ENCODE measurements at regions not wholly inside any gene's neighbourhood (a gene's known extent, or its start where the extent isn't known, plus 50 kb on each side); places are given as distances from the start of the nearest gene placed in this dataset.
A peak's percentile ranks its signal among the peaks of the same experiment; 100 is the strongest.

DNA sequence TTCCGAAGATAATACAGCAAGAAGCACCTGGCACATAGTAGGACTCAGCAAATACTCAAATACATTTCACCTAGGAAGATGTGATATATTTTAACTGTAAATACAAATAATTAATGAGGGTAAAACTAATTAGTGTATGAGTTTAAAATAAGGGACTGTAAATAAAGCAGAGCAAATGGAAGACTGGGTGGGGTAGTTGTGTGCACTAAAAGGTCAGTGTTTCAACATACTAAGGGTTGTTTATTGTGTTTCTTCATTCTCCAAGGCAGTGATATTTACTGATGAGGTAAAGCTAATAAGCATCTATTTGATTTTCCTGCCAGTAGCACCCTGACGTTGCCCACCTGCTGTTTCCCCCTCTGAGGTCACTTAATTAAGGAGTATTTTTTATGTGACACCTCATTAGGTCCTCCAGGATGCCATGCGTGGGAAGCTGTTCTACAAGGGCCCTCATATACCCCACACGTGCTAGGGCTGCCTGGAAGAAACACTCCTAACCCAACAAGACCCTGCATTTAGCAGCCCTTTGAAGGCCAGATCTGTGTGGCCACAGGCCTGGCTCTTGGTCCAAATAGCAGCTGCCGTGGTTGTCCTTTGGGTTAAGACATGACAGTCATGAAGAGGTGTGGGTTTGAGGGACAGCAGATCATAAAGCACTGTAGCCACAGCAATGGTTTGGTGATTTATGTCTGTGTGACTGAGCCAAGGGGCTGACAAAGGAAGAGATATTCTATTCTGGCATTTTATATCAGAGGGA is 97.5 kb upstream of the RPS23 start:
- Histone ChIP-seq H4K20me1 (ENCODE audit: insufficient read depth, low read length) (no peaks in the 10 kb centered on the region), H3F3A (ENCODE audit: insufficient read depth, low read length) (peaks cover 7% of the 10 kb centered on the region; the same call in 1 of the 2 replicates), H3K27ac (ENCODE audit: low read length) (no peak overlapping the region), H3K4me3 (ENCODE audit: low read length) (no peak overlapping the region), H3K4me1 (ENCODE audit: low read length) (peaks cover 13% of the 10 kb centered on the region), H2AFZ (ENCODE audit: low read length) (no peak overlapping the region), H3K9ac (ENCODE audit: low read length) (no peak overlapping the region), H3K36me3 (replicated peaks; ENCODE audit: insufficient read depth, low read length) (no peaks in the 10 kb centered on the region), H3K9me2 (replicated peaks; ENCODE audit: insufficient read depth, low read length) (no peaks in the 10 kb centered on the region), H3K27me3 (replicated peaks; ENCODE audit: insufficient read depth, low read length) (no peaks in the 10 kb centered on the region), H3K9me3 (replicated peaks; ENCODE audit: insufficient read depth, low read length) (no peaks in the 10 kb centered on the region), H3K4me2 (ENCODE audit: low read depth, low read length) (no peak overlapping the region), H3K79me2 (ENCODE audit: low read length) (no peaks in the 10 kb centered on the region)
- TF ChIP-seq, protein P1, sequence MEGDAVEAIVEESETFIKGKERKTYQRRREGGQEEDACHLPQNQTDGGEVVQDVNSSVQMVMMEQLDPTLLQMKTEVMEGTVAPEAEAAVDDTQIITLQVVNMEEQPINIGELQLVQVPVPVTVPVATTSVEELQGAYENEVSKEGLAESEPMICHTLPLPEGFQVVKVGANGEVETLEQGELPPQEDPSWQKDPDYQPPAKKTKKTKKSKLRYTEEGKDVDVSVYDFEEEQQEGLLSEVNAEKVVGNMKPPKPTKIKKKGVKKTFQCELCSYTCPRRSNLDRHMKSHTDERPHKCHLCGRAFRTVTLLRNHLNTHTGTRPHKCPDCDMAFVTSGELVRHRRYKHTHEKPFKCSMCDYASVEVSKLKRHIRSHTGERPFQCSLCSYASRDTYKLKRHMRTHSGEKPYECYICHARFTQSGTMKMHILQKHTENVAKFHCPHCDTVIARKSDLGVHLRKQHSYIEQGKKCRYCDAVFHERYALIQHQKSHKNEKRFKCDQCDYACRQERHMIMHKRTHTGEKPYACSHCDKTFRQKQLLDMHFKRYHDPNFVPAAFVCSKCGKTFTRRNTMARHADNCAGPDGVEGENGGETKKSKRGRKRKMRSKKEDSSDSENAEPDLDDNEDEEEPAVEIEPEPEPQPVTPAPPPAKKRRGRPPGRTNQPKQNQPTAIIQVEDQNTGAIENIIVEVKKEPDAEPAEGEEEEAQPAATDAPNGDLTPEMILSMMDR (IDR thresholded peaks at IDR 0.05; ENCODE audit: low read length), result no peak
- TF ChIP-seq EZH2 (optimal IDR thresholded peaks at IDR 0.05; ENCODE audit: low read depth, low read length) (no peak), EZH2phosphoT487 (IDR thresholded peaks at IDR 0.05; ENCODE audit: low read length) (no peak)
- no peak for DNase-seq

DNA sequence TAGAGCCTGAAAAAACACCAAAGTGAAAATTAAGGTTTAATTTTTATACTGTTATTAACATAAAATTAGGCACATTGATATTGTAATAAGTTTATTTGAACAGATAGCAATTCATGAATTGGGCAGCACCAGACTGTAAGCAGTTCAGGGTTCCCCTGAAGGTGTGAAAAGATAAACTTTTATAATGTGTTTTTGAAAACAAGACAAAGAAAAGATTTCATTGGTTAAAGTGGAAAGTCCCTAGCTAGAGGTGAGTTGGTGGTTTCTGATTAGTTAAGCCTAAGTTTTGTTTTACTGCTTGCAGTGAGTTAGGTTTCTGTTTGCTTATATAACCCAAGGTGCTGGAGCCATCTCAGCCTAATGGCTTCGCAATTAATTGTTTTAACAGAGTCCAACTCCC is 96.5 kb upstream of the RPS23 start:
- Histone ChIP-seq H3K9ac (ENCODE audit: low read length) (0 out of 2 replicates have a peak overlapping the region, but pooled peaks have one; percentile 3), H4K20me1 (ENCODE audit: insufficient read depth, low read length) (no peaks in the 10 kb centered on the region), H3K4me1 (ENCODE audit: low read length) (peaks cover 13% of the 10 kb centered on the region), H3F3A (ENCODE audit: insufficient read depth, low read length) (peaks cover 7% of the 10 kb centered on the region; the same call in 1 of the 2 replicates), H3K4me3 (ENCODE audit: low read length) (no peak overlapping the region), H3K4me2 (ENCODE audit: low read depth, low read length) (peak overlapping the region; percentile 30; the same call in 1 of the 2 replicates), H3K27ac (ENCODE audit: low read length) (peak overlapping the region; percentile 61), H3K36me3 (replicated peaks; ENCODE audit: insufficient read depth, low read length) (no peaks in the 10 kb centered on the region), H3K9me3 (replicated peaks; ENCODE audit: insufficient read depth, low read length) (no peaks in the 10 kb centered on the region), H3K79me2 (ENCODE audit: low read length) (no peaks in the 10 kb centered on the region), H3K27me3 (replicated peaks; ENCODE audit: insufficient read depth, low read length) (no peaks in the 10 kb centered on the region), H3K9me2 (replicated peaks; ENCODE audit: insufficient read depth, low read length) (no peaks in the 10 kb centered on the region), H2AFZ (ENCODE audit: low read length) (peak overlapping the region; percentile 36)
- peak; percentile 81 for DNase-seq
- TF ChIP-seq, protein P1 (IDR thresholded peaks at IDR 0.05; ENCODE audit: low read length), result no peak
- TF ChIP-seq EZH2 (optimal IDR thresholded peaks at IDR 0.05; ENCODE audit: low read depth, low read length) (no peak), EZH2phosphoT487 (IDR thresholded peaks at IDR 0.05; ENCODE audit: low read length) (no peak)

DNA sequence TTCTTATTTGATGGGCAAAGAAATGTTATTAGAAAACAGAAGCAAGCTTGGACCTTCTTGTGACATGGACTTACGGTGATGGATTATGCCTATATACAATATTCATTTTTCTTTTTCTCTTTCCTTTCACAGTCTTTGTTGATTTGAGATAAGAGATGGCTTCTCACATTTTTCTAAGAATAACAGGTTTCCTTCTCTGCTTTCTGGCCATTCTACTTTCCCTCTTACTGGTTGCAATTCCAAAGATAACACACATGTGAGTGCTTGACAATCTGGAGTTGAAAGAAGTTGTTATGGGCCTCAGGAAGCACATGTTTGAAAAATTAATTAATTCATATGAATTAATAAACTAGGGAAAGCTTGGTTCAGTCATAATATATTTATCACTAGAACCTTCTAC is 89.8 kb upstream of the RPS23 start:
- H3K4me2 ChIP-seq (ENCODE audit: low read depth, low read length), result no peak overlapping the region
- H3K9me3 ChIP-seq (replicated peaks; ENCODE audit: insufficient read depth, low read length), result no peaks in the 10 kb centered on the region
- no peak overlapping the region for H2AFZ ChIP-seq (ENCODE audit: low read length)
- H3K27me3 ChIP-seq (replicated peaks; ENCODE audit: insufficient read depth, low read length), result no peaks in the 10 kb centered on the region
- no peaks in the 10 kb centered on the region for H3F3A ChIP-seq (ENCODE audit: insufficient read depth, low read length)
- H3K36me3 ChIP-seq (replicated peaks; ENCODE audit: insufficient read depth, low read length), result no peaks in the 10 kb centered on the region
- H3K4me3 ChIP-seq (ENCODE audit: low read length), result no peak overlapping the region
- no peak overlapping the region for H3K9ac ChIP-seq (ENCODE audit: low read length)
- TF ChIP-seq, protein P1 (IDR thresholded peaks at IDR 0.05; ENCODE audit: low read length), result no peak
- TF ChIP-seq EZH2 (optimal IDR thresholded peaks at IDR 0.05; ENCODE audit: low read depth, low read length) (no peak), EZH2phosphoT487 (IDR thresholded peaks at IDR 0.05; ENCODE audit: low read length) (no peak)
- no peaks in the 10 kb centered on the region for H3K79me2 ChIP-seq (ENCODE audit: low read length)
- H3K27ac ChIP-seq (ENCODE audit: low read length), result no peak overlapping the region
- no peaks in the 10 kb centered on the region for H3K4me1 ChIP-seq (ENCODE audit: low read length)
- H4K20me1 ChIP-seq (ENCODE audit: insufficient read depth, low read length), result no peaks in the 10 kb centered on the region
- DNase-seq, result no peak
- no peaks in the 10 kb centered on the region for H3K9me2 ChIP-seq (replicated peaks; ENCODE audit: insufficient read depth, low read length)

Data from MM.1S (cell line).